DMS153 treated with DMSO at 0.1 percent for 48 hours (cell line): ENCODE measurements at regions not wholly inside any gene's neighbourhood (a gene's known extent, or its start where the extent isn't known, plus 50 kb on each side); places are given as distances from the start of the nearest gene placed in this dataset.
"Not testable (repeated sequence)": the region's sequence is repeated elsewhere in the genome, so short reads cannot be mapped to it uniquely, and the experiment has no call there.

ENCODE experiments used
- DNase-seq: peaks from one replicate; lab custom pipeline; 2025; ENCODE audit not compliant: unreplicated experiment; lab: John Stamatoyannopoulos, UW

- DNase-seq: no peak
Observed at GRCh38 chr6:11427723-11428245, 109.8 kb upstream of the TMEM170B start.

- no peak for DNase-seq
Observed at GRCh38 chr6:11427091-11427722, 110.3 kb upstream of the TMEM170B start.

GRCh38 chr6:11426571-11426970, 111.0 kb upstream of the TMEM170B start:
- no peak for DNase-seq

- DNase-seq: no peak
Observed at GRCh38 chr6:11425876-11426275, 111.7 kb upstream of the TMEM170B start.

GRCh38 chr6:11425431-11425871, 112.1 kb upstream of the TMEM170B start:
- no peak for DNase-seq

- DNase-seq: no peak
Observed at GRCh38 chr6:11424395-11425034, 113.0 kb upstream of the TMEM170B start.

GRCh38 chr6:11423667-11424066, 113.9 kb upstream of the TMEM170B start:
- no peak for DNase-seq

GRCh38 chr6:11423072-11423471, 114.5 kb upstream of the TMEM170B start:
- no peak for DNase-seq

GRCh38 chr6:11419763-11420453, 117.6 kb upstream of the TMEM170B start:
- DNase-seq: no peak

- no peak for DNase-seq
Observed at GRCh38 chr6:11418290-11418905, 119.2 kb upstream of the TMEM170B start.

GRCh38 chr6:11416936-11417576, 120.5 kb upstream of the TMEM170B start:
- DNase-seq: no peak

- not testable (repeated sequence) for DNase-seq
Observed at GRCh38 chr6:11416099-11416935, 121.2 kb upstream of the TMEM170B start.

GRCh38 chr6:11415557-11415956, 122.0 kb upstream of the TMEM170B start:
- no peak for DNase-seq

- DNase-seq: no peak
Observed at GRCh38 chr6:11414176-11414963, 123.2 kb upstream of the TMEM170B start.

- no peak for DNase-seq
Observed at GRCh38 chr6:11413728-11414127, 123.8 kb upstream of the TMEM170B start.

- DNase-seq: no peak
Observed at GRCh38 chr6:11413117-11413687, 124.3 kb upstream of the TMEM170B start.

GRCh38 chr6:11412616-11413015, 124.9 kb upstream of the TMEM170B start:
- DNase-seq: no peak

GRCh38 chr6:11412011-11412424, 125.5 kb upstream of the TMEM170B start:
- DNase-seq: no peak

GRCh38 chr6:11411593-11411992, 126.0 kb upstream of the TMEM170B start:
- no peak for DNase-seq
